PC-9 (cell line): ENCODE measurements at regions not wholly inside any gene's neighbourhood (a gene's known extent, or its start where the extent isn't known, plus 50 kb on each side); places are given as distances from the start of the nearest gene placed in this dataset.

Experiments
- BruUV-seq: library from RNA; stranded (reverse); fragments of 400-500 nt; replicated peaks from 2 replicates; lab custom pipeline; 2021; lab: Mats Ljungman, UMichigan
- CTCF ChIA-PET: fragments of 300-600 bp; sonication (Branson Sonifier 250); formaldehyde crosslinking; loops from one replicate; lab custom pipeline; 2022; ENCODE audit warnings: antibody characterized with exemption; lab: Charles Lee
- POLR2A ChIA-PET: fragments of 300-600 bp; sonication (Branson Sonifier 250); formaldehyde crosslinking; loops from one replicate; lab custom pipeline; 2022; ENCODE audit warnings: antibody characterized with exemption; ENCODE audit not compliant: unreplicated experiment; lab: Charles Lee
- DNase-seq, 2 experiments: peaks; one replicate each; pipeline versions ENCODE4 v3.0.0 to v3.0.0-alpha.2; 2015 to 2022; ENCODE audit warnings: mixed read lengths in 1 of 2
- H2AFZ ChIP-seq: fragments of 200-600 bp; sonication (generic); 2 replicates; pipeline ENCODE4 v1.8.1; 2017; ENCODE audit warnings: antibody characterized with exemption
- H3F3A ChIP-seq: fragments of 200-600 bp; sonication (generic); 2 replicates; pipeline ENCODE4 v1.8.1; 2017; ENCODE audit warnings: antibody characterized with exemption, mild to moderate bottlenecking, low read depth; ENCODE audit not compliant: insufficient read depth
- H3K27ac ChIP-seq: fragments of 200-600 bp; sonication (generic); 2 replicates; pipeline ENCODE4 v1.6.1; 2016; ENCODE audit warnings: mixed run types
- H3K27me3 ChIP-seq: fragments of 200-600 bp; sonication (generic); 2 replicates; pipeline ENCODE4 v1.6.1; 2016; ENCODE audit warnings: low read depth, mixed run types; ENCODE audit not compliant: insufficient read depth
- H3K36me3 ChIP-seq: fragments of 200-600 bp; sonication (generic); 2 replicates; pipeline ENCODE4 v1.6.1; 2016; ENCODE audit warnings: low read depth, mixed run types
- H3K4me1 ChIP-seq: fragments of 200-600 bp; sonication (generic); replicated peaks from 2 replicates; pipeline ENCODE4 v1.6.1; 2016; ENCODE audit warnings: mixed run types; ENCODE audit not compliant: insufficient read depth
- H3K4me2 ChIP-seq: fragments of 200-600 bp; sonication (generic); 2 replicates; pipeline ENCODE4 v1.6.1; 2017; ENCODE audit warnings: mixed run types
- H3K4me3 ChIP-seq: fragments of 200-600 bp; sonication (generic); 2 replicates; pipeline ENCODE4 v1.6.1; 2016; ENCODE audit warnings: mixed run types
- H3K79me2 ChIP-seq: fragments of 200-600 bp; sonication (generic); 2 replicates; pipeline ENCODE4 v1.6.1; 2017; ENCODE audit warnings: low read depth, mixed run types
- H3K9me2 ChIP-seq: fragments of 200-600 bp; sonication (generic); 2 replicates; pipeline ENCODE4 v1.8.1; 2017; ENCODE audit warnings: mild to moderate bottlenecking; ENCODE audit not compliant: insufficient read depth
- H3K9me3 ChIP-seq: fragments of 200-600 bp; sonication (generic); 2 replicates; pipeline ENCODE4 v1.8.1; 2016; ENCODE audit warnings: low read depth; ENCODE audit not compliant: insufficient read depth
- H4K20me1 ChIP-seq: fragments of 200-600 bp; sonication (generic); 2 replicates; pipeline ENCODE4 v1.8.1; 2017; ENCODE audit not compliant: insufficient read depth
- EZH2 ChIP-seq: fragments of 200-600 bp; sonication (generic); IDR thresholded peaks from 2 replicates; pipeline ENCODE4 v1.8.0; 2017; ENCODE audit warnings: antibody characterized with exemption, low read depth
- intact Hi-C: fragments of 100-400 bp; cut with micrococcal nuclease; formaldehyde crosslinking; loops from one replicate; pipeline ENCODE4 v1.10.0; 2022; ENCODE audit not compliant: unreplicated experiment
- TF ChIP-seq, protein P1 (sequence below): fragments of 200-600 bp; sonication (generic); conservative IDR thresholded peaks from 2 replicates; pipeline ENCODE4 v1.6.1; 2017; ENCODE audit warnings: mixed run types, antibody characterized with exemption, mild to moderate bottlenecking, moderate library complexity

DNA sequence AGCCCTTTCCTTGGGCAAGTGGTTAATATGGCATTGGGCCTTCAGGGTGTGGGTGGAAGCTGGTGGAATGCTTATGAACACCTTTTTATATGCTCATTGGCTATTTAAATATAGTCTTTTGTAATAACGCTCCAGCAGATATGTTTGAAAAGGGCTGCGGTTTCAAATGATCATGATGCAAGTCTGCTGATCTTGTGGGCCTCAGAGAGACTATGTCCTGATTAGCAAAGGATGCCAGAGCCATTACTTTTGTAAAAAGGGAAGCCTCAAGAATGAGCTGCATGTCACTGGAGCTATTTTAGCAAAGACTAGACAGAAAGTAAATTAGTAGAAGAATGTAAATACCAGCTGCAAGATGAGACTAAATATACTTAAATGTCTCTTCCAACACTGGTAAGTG lies 200.5 kb downstream of the GXYLT1 start:
- Histone ChIP-seq H3F3A (no peaks in the 10 kb centered on the region), H3K4me1 (no peaks in the 10 kb centered on the region), H2AFZ (no peak overlapping the region), H3K36me3 (no peaks in the 10 kb centered on the region), H3K9me2 (no peaks in the 10 kb centered on the region), H4K20me1 (no peaks in the 10 kb centered on the region), H3K79me2 (no peaks in the 10 kb centered on the region), H3K4me3 (no peak overlapping the region), H3K27ac (no peak overlapping the region), H3K27me3 (no peaks in the 10 kb centered on the region), H3K4me2 (no peak overlapping the region), H3K9me3 (no peaks in the 10 kb centered on the region)
- intact Hi-C loops: no loop called here
- TF ChIP-seq, protein P1, sequence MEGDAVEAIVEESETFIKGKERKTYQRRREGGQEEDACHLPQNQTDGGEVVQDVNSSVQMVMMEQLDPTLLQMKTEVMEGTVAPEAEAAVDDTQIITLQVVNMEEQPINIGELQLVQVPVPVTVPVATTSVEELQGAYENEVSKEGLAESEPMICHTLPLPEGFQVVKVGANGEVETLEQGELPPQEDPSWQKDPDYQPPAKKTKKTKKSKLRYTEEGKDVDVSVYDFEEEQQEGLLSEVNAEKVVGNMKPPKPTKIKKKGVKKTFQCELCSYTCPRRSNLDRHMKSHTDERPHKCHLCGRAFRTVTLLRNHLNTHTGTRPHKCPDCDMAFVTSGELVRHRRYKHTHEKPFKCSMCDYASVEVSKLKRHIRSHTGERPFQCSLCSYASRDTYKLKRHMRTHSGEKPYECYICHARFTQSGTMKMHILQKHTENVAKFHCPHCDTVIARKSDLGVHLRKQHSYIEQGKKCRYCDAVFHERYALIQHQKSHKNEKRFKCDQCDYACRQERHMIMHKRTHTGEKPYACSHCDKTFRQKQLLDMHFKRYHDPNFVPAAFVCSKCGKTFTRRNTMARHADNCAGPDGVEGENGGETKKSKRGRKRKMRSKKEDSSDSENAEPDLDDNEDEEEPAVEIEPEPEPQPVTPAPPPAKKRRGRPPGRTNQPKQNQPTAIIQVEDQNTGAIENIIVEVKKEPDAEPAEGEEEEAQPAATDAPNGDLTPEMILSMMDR: no peak
- no peak for TF ChIP-seq EZH2
- CTCF ChIA-PET: no interaction called here
- DNase-seq: no peak
- POLR2A ChIA-PET: interaction anchor here (0.6 kb wide), 1 partner anchor 192 kb away, joined by 3 read pairs; no protein-coding TSS in a partner anchor
- BruUV-seq: no TSS peak

DNA sequence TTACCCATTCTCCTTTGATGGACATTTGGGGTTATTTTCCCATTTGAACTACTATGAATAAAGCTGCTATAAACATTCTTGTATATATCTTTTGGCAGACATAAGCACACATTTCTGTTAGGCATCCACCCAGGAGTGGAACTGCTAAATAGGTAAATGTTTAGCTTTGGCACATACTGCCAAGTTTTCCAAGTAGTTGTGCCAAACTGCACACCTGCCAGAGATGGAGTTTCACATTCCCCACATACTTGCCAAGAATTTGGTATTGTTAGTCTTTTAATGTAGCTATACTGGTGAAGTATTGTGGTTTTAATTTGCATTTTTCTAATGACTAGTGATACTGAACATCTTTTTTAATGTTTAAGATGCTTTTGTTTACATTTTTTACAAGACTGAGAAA lies 201.0 kb downstream of the GXYLT1 start:
- H3K9me3 ChIP-seq: no peaks in the 10 kb centered on the region
- no peak overlapping the region for H3K27ac ChIP-seq
- no peaks in the 10 kb centered on the region for H3K27me3 ChIP-seq
- intact Hi-C loops: no loop called here
- no peak overlapping the region for H2AFZ ChIP-seq
- DNase-seq: no peak
- CTCF ChIA-PET: no interaction called here
- H3K36me3 ChIP-seq: no peaks in the 10 kb centered on the region
- TF ChIP-seq EZH2: no peak
- TF ChIP-seq, protein P1: no peak
- no peaks in the 10 kb centered on the region for H3K4me1 ChIP-seq
- H3K4me2 ChIP-seq: no peak overlapping the region
- no peaks in the 10 kb centered on the region for H3K79me2 ChIP-seq
- POLR2A ChIA-PET: interaction anchor here (0.6 kb wide), 2 partner anchors 191 to 301 kb away, joined by 3 to 6 read pairs; no protein-coding TSS in a partner anchor
- no TSS peak for BruUV-seq
- H4K20me1 ChIP-seq: no peaks in the 10 kb centered on the region
- H3F3A ChIP-seq: no peaks in the 10 kb centered on the region
- no peaks in the 10 kb centered on the region for H3K9me2 ChIP-seq
- no peak overlapping the region for H3K4me3 ChIP-seq

DNA sequence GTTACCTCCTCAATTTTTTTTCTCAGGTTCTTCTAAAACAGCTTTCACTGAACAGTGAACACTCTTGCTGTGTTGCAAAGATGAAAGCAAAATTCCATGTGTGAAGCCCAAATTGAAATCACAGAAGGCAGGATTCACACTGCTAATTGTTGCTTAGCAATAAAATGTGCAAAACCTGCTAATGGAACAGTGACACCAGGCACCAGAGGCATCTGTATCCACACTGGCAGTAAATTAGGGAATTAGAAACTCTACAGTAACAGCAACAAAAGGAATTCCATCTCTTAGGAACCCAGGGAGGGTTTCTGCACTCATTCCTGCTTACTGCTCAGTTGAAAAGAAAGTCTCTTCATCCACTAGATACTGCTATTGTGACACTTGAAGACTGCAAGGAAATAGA lies 202.3 kb downstream of the GXYLT1 start:
- no peak for DNase-seq
- TF ChIP-seq, protein P1: no peak
- TF ChIP-seq EZH2: no peak
- BruUV-seq: no TSS peak
- H3K9me3 ChIP-seq: no peaks in the 10 kb centered on the region
- H3K27me3 ChIP-seq: no peaks in the 10 kb centered on the region
- intact Hi-C loops: no loop called here
- no peaks in the 10 kb centered on the region for H3K36me3 ChIP-seq
- no peaks in the 10 kb centered on the region for H3F3A ChIP-seq
- H3K9me2 ChIP-seq: no peaks in the 10 kb centered on the region
- H3K4me3 ChIP-seq: no peak overlapping the region
- H3K4me1 ChIP-seq: no peaks in the 10 kb centered on the region
- no peaks in the 10 kb centered on the region for H4K20me1 ChIP-seq
- CTCF ChIA-PET: no interaction called here
- no peak overlapping the region for H2AFZ ChIP-seq
- H3K79me2 ChIP-seq: no peaks in the 10 kb centered on the region
- no peak overlapping the region for H3K4me2 ChIP-seq
- no peak overlapping the region for H3K27ac ChIP-seq
- POLR2A ChIA-PET: no interaction called here
